Suppressor macrophage (primary cell): ENCODE measurements at regions not wholly inside any gene's neighbourhood (a gene's known extent, or its start where the extent isn't known, plus 50 kb on each side); places are given as distances from the start of the nearest gene placed in this dataset.
A peak's percentile ranks its signal among the peaks of the same experiment; 100 is the strongest.

Source experiments
- DNase-seq, 4 experiments: peaks; one replicate each; pipeline ENCODE4 v3.0.0-alpha.2; 2020 to 2022

GRCh38 chr7:50164559-50165170 lies 71.6 kb upstream of the ZPBP start:
- DNase-seq: no peak

GRCh38 chr7:50160206-50160605 lies 67.2 kb upstream of the ZPBP start:
- peak; percentile 58 to 82 (median 76) for DNase-seq

GRCh38 chr7:50159154-50159553 lies 66.1 kb upstream of the ZPBP start:
- no peak for DNase-seq

GRCh38 chr7:50156706-50157105 lies 63.7 kb upstream of the ZPBP start:
- peak; percentile 38 to 66 (median 60) for DNase-seq

- DNase-seq: peak; percentile 32 to 74 (median 67)
Observed at GRCh38 chr7:50156163-50156562, 63.1 kb upstream of the ZPBP start.

- no peak for DNase-seq
Observed at GRCh38 chr7:50155755-50156154, 62.7 kb upstream of the ZPBP start.

- DNase-seq: no peak
Observed at GRCh38 chr7:50153995-50154394, 60.9 kb upstream of the ZPBP start.

- DNase-seq: no peak
Observed at GRCh38 chr7:50153148-50153547, 60.1 kb upstream of the ZPBP start.

GRCh38 chr7:50152486-50152885 lies 59.4 kb upstream of the ZPBP start:
- no peak for DNase-seq

GRCh38 chr7:50151661-50152060 lies 58.6 kb upstream of the ZPBP start:
- DNase-seq: no peak

- DNase-seq: peak in 1 of 4 experiments; percentile 27
Observed at GRCh38 chr7:50151001-50151400, 58.0 kb upstream of the ZPBP start.

GRCh38 chr7:50149369-50149768 lies 56.3 kb upstream of the ZPBP start:
- DNase-seq: no peak

- no peak for DNase-seq
Observed at GRCh38 chr7:50147951-50148808, 55.1 kb upstream of the ZPBP start.

GRCh38 chr7:50146692-50147091 lies 53.6 kb upstream of the ZPBP start:
- no peak for DNase-seq

- no peak for DNase-seq
Observed at GRCh38 chr7:50145801-50146338, 52.8 kb upstream of the ZPBP start.

- peak in 2 of 4 experiments; percentile 19 to 24 for DNase-seq
Observed at GRCh38 chr7:50145226-50145625, 52.2 kb upstream of the ZPBP start.
